Esophagus muscularis mucosa (tissue), 4 donors: ENCODE measurements at regions not wholly inside any gene's neighbourhood (a gene's known extent, or its start where the extent isn't known, plus 50 kb on each side); places are given as distances from the start of the nearest gene placed in this dataset.
"Not testable (repeated sequence)": the region's sequence is repeated elsewhere in the genome, so short reads cannot be mapped to it uniquely, and the experiment has no call there.

Source experiments
- DNase-seq: peaks from one replicate; pipeline ENCODE4 v3.0.0-alpha.2; 2017; ENCODE audit errors: extremely low spot score
- H3K27ac ChIP-seq, 4 donors: fragments of 200-600 bp; sonication (generic); replicated peaks in 1 of 4; 1 replicate in 3 of 4; 2 replicates in 1 of 4; pipeline ENCODE4 v1.5.1; 2016 to 2019; ENCODE audit warnings: mild to moderate bottlenecking in 1 of 4
- H3K27me3 ChIP-seq, 4 donors: fragments of 200-600 bp; sonication (generic); one replicate each; pipeline versions ENCODE4 v1.5.1 to v1.6.0; 2016 to 2019
- H3K36me3 ChIP-seq, 4 donors: fragments of 200-600 bp; sonication (generic); one replicate each; pipeline ENCODE4 v1.5.1; 2016 to 2019
- H3K4me1 ChIP-seq, 4 donors: fragments of 200-600 bp; sonication (generic); one replicate each; pipeline ENCODE4 v1.5.1; 2016 to 2019
- H3K4me3 ChIP-seq, 4 donors: fragments of 200-600 bp; sonication (generic); 1 replicate in 2 of 4; 2 replicates in 2 of 4; pipeline ENCODE4 v1.5.1; 2016 to 2019; ENCODE audit warnings: mild to moderate bottlenecking in 4 of 4, moderate library complexity in 1 of 4
- H3K9me3 ChIP-seq, 4 donors: fragments of 200-600 bp; sonication (generic); 1 replicate in 3 of 4; 2 replicates in 1 of 4; pipeline ENCODE4 v1.5.1; 2016 to 2019
- CTCF ChIP-seq, 3 experiments: fragments of 200-600 bp in 2 of 3; fragments of 450-650 bp in 1 of 3; sonication (generic) in 2 of 3; IDR thresholded peaks; one replicate each; pipeline ENCODE4 v1.5.1; 2017 to 2019; ENCODE audit warnings: antibody characterized with exemption in 3 of 3, mild to moderate bottlenecking in 2 of 3, moderate library complexity in 1 of 3
- EP300 ChIP-seq: sonication (generic); formaldehyde crosslinking; IDR thresholded peaks from one replicate; pipeline ENCODE4 v1.6.1; 2017; ENCODE audit warnings: antibody characterized with exemption
- POLR2A ChIP-seq: fragments of 450-650 bp; IDR thresholded peaks from one replicate; pipeline ENCODE4 v1.6.1; 2017; ENCODE audit warnings: antibody characterized with exemption, moderate library complexity, mild to moderate bottlenecking, low read depth
- POLR2AphosphoS5 ChIP-seq, 2 donors: sonication (generic); formaldehyde crosslinking; IDR thresholded peaks; one replicate each; pipeline ENCODE4 v1.6.1; 2017; ENCODE audit warnings: antibody characterized with exemption in 2 of 2
- WGBS: methylation state at CpG from one replicate; pipeline ENCODE4 v1.1.5; 2018; 5-methylcytosine and 5-hydroxymethylcytosine counted together
- intact Hi-C: fragments of 100-400 bp; cut with DNase I; formaldehyde crosslinking; loops from one replicate; pipeline ENCODE4 v1.15.1; 2023

- intact Hi-C loops = no loop called here
- WGBS = 88% methylated on average over 6 of the region's 6 CpGs
- H3K4me3 ChIP-seq = no peak overlapping the region
- TF ChIP-seq EP300 (no peak), POLR2AphosphoS5 (IDR thresholded peaks at IDR 0.05) (no peak), POLR2A (no peak), CTCF (IDR thresholded peaks at IDR 0.05) (no peak)
- H3K27ac ChIP-seq = no peak overlapping the region
- no peaks in the 10 kb centered on the region for H3K9me3 ChIP-seq
- DNase-seq = peak; percentile 21
- no peaks in the 10 kb centered on the region for H3K27me3 ChIP-seq
- H3K4me1 ChIP-seq = no peaks in the 10 kb centered on the region
- H3K36me3 ChIP-seq = no peaks in the 10 kb centered on the region
These were observed 56.1 kb upstream of the VASH1 start for GRCh38 chr14:76705214-76705613.

GRCh38 chr14:76706207-76706606, 55.1 kb upstream of the VASH1 start:
- intact Hi-C loops, H3K27me3 ChIP-seq, H3K9me3 ChIP-seq, H3K4me1 ChIP-seq, H3K4me3 ChIP-seq, H3K27ac ChIP-seq, H3K36me3 ChIP-seq: not testable (repeated sequence)
- 100% methylated on average over 2 of the region's 2 CpGs for WGBS
- peak; percentile 37 for DNase-seq

GRCh38 chr14:76706811-76707210, 54.5 kb upstream of the VASH1 start:
- 90% methylated on average over 17 of the region's 29 CpGs for WGBS

GRCh38 chr14:76708028-76708427, 53.2 kb upstream of the VASH1 start:
- intact Hi-C loops = no loop called here
- no peaks in the 10 kb centered on the region for H3K27me3 ChIP-seq
- TF ChIP-seq POLR2AphosphoS5 (IDR thresholded peaks at IDR 0.05) (no peak), EP300 (no peak), POLR2A (no peak), CTCF (IDR thresholded peaks at IDR 0.05) (no peak)
- DNase-seq = peak; percentile 70
- no peak overlapping the region for H3K4me3 ChIP-seq
- no peaks in the 10 kb centered on the region for H3K9me3 ChIP-seq
- no peaks in the 10 kb centered on the region for H3K4me1 ChIP-seq
- WGBS = 75% methylated on average over 6 of the region's 6 CpGs
- H3K36me3 ChIP-seq = no peaks in the 10 kb centered on the region
- no peak overlapping the region for H3K27ac ChIP-seq

More at GRCh38 chr14:76706811-76707210, 54.5 kb upstream of the VASH1 start:
- no peaks in the 10 kb centered on the region for H3K27me3 ChIP-seq
- no peaks in the 10 kb centered on the region for H3K4me1 ChIP-seq
- no peaks in the 10 kb centered on the region for H3K9me3 ChIP-seq
- H3K27ac ChIP-seq = no peak overlapping the region
- H3K4me3 ChIP-seq = no peak overlapping the region
- no peak for TF ChIP-seq CTCF (IDR thresholded peaks at IDR 0.05)
- TF ChIP-seq POLR2A = no peak
- TF ChIP-seq POLR2AphosphoS5 (IDR thresholded peaks at IDR 0.05) = no peak
- TF ChIP-seq EP300 = no peak
- DNase-seq = no peak
- intact Hi-C loops = no loop called here
- H3K36me3 ChIP-seq = no peaks in the 10 kb centered on the region

GRCh38 chr14:76708771-76709170, 52.5 kb upstream of the VASH1 start:
- H3K4me1 ChIP-seq = peaks cover 0 to 2% (median 0%) of the 10 kb centered on the region in 4 donors
- 87% methylated on average over 8 of the region's 8 CpGs for WGBS
- TF ChIP-seq CTCF (IDR thresholded peaks at IDR 0.05) = no peak
- no peak for TF ChIP-seq POLR2AphosphoS5 (IDR thresholded peaks at IDR 0.05)
- TF ChIP-seq EP300 = no peak
- no peak for TF ChIP-seq POLR2A
- peaks cover 0 to 2% (median 0%) of the 10 kb centered on the region in 4 donors for H3K27me3 ChIP-seq
- intact Hi-C loops = no loop called here
- peak; percentile 26 for DNase-seq
- H3K36me3 ChIP-seq = no peaks in the 10 kb centered on the region
- H3K27ac ChIP-seq = no peak overlapping the region
- H3K4me3 ChIP-seq = no peak overlapping the region
- H3K9me3 ChIP-seq = no peaks in the 10 kb centered on the region
